GM12878 (cell line): ENCODE measurements at regions not wholly inside any gene's neighbourhood (a gene's known extent, or its start where the extent isn't known, plus 50 kb on each side); places are given as distances from the start of the nearest gene placed in this dataset.
"Not testable (repeated sequence)": the region's sequence is repeated elsewhere in the genome, so short reads cannot be mapped to it uniquely, and the experiment has no call there.

Experiments used
- ATAC-seq: fragments of 200-7000 bp; cut with Tn5 transposase; 3 replicates; pipeline ENCODE4 v1.9.1; 2020; ENCODE audit warnings: mild to moderate bottlenecking, moderate library complexity
- BruUV-seq: library from RNA; stranded (reverse); fragments of 400-500 nt; replicated peaks from 2 replicates; lab custom pipeline; 2021; lab: Mats Ljungman, UMichigan
- CTCF ChIA-PET: fragments of 300-600 bp; sonication (Branson Sonifier 250); formaldehyde crosslinking; extraction: SDS; loops from one replicate; lab custom pipeline; 2021; ENCODE audit warnings: inconsistent platforms; lab: Yijun Ruan, JAX
- POLR2A ChIA-PET: fragments of 350-600 bp; formaldehyde crosslinking; extraction: SDS; loops from one replicate; lab custom pipeline; 2021; ENCODE audit warnings: inconsistent platforms; lab: Charles Lee
- RAD21 ChIA-PET: fragments of 300-600 bp; sonication (Branson Sonifier 250); formaldehyde crosslinking; loops from one replicate; lab custom pipeline; 2023; ENCODE audit warnings: antibody characterized with exemption; ENCODE audit not compliant: unreplicated experiment; lab: Charles Lee
- SMC1A ChIA-PET: fragments of 300-600 bp; sonication (Branson Sonifier 250); formaldehyde crosslinking; loops from one replicate; lab custom pipeline; 2023; ENCODE audit not compliant: unreplicated experiment, uncharacterized antibody; lab: Charles Lee
- DNase-seq: peaks from one replicate; pipeline ENCODE4 v3.0.0-alpha.2; 2011; ENCODE audit warnings: low read depth, low spot score
- FAIRE-seq: peaks from 3 replicates; lab custom pipeline; 2011; peaks lifted over from hg19 to GRCh38; lab: Jason Lieb, UNC
- H2AFZ ChIP-seq: 2 replicates; pipeline ENCODE4 v1.6.0; 2011; ENCODE audit warnings: low read depth, low read length, control low read depth; ENCODE audit not compliant: control insufficient read depth
- H3K27ac ChIP-seq: 2 replicates; pipeline ENCODE4 v1.5.1; 2011; ENCODE audit warnings: control low read depth; ENCODE audit not compliant: control insufficient read depth, insufficient read depth
- H3K27me3 ChIP-seq, 2 experiments: replicated peaks in 1 of 2; 2 replicates each; pipeline versions ENCODE4 v1.6.0 to v1.6.1; 2011; ENCODE audit warnings: low read length in 1 of 2; ENCODE audit not compliant: control insufficient read depth in 2 of 2, insufficient read depth in 2 of 2
- H3K36me3 ChIP-seq, 2 experiments: 2 replicates each; pipeline ENCODE4 v1.5.1; 2011; ENCODE audit warnings: low read length in 1 of 2; ENCODE audit not compliant: control insufficient read depth in 2 of 2, insufficient read depth in 2 of 2
- H3K4me1 ChIP-seq: 2 replicates; pipeline ENCODE4 v1.6.1; 2011; ENCODE audit warnings: mild to moderate bottlenecking, low read length, moderate library complexity, mixed read lengths; ENCODE audit not compliant: control insufficient read depth, insufficient read depth
- H3K4me2 ChIP-seq: 2 replicates; pipeline ENCODE4 v1.6.0; 2011; ENCODE audit warnings: control low read depth; ENCODE audit not compliant: control insufficient read depth, insufficient read depth
- H3K4me3 ChIP-seq: fragments of 200-600 bp; sonication (generic); 2 replicates; pipeline ENCODE4 v1.5.1; 2016
- H3K79me2 ChIP-seq: 2 replicates; pipeline ENCODE4 v1.6.0; 2011; ENCODE audit warnings: low read length; ENCODE audit not compliant: control insufficient read depth, insufficient read depth
- H3K9ac ChIP-seq: 2 replicates; pipeline ENCODE4 v1.8.0; 2011; ENCODE audit warnings: low read length, control low read depth, mixed read lengths; ENCODE audit not compliant: control insufficient read depth, insufficient read depth
- H3K9me3 ChIP-seq: replicated peaks from 3 replicates; pipeline ENCODE4 v1.5.1; 2011; ENCODE audit warnings: mild to moderate bottlenecking, low read length; ENCODE audit not compliant: control insufficient read depth, insufficient read depth
- H4K20me1 ChIP-seq: 2 replicates; pipeline ENCODE4 v1.6.0; 2011; ENCODE audit not compliant: control insufficient read depth, insufficient read depth
- CEBPB ChIP-seq, 2 experiments: fragments of 150-350 bp in 1 of 2; IDR thresholded peaks; 2 replicates each; pipeline ENCODE4 v1.6.1; 2012 to 2014; ENCODE audit warnings: low read depth in 2 of 2, low read length in 2 of 2, borderline replicate concordance in 1 of 2, inconsistent platforms in 1 of 2
- HDAC2 ChIP-seq: fragments of 200-600 bp; sonication (generic); IDR thresholded peaks from 2 replicates; pipeline ENCODE4 v1.6.1; 2017
- TCF12 ChIP-seq: IDR thresholded peaks from 2 replicates; pipeline ENCODE4 v1.6.1; 2011; ENCODE audit warnings: low read depth, mild to moderate bottlenecking, low read length
- ZNF384 ChIP-seq: IDR thresholded peaks from 2 replicates; pipeline ENCODE4 v1.6.1; 2012; ENCODE audit warnings: low read depth, mild to moderate bottlenecking, low read length, improper control_type of control experiment, borderline replicate concordance
- WGBS: methylation state at CpG from one replicate; pipeline ENCODE4 v1.1.6; 2016; ENCODE audit warnings: low lambda C conversion rate; ENCODE audit not compliant: insufficient replicate concordance, insufficient coverage; ENCODE audit errors: missing lambda C conversion rate; 5-methylcytosine and 5-hydroxymethylcytosine counted together
- in situ Hi-C: fragments of 300-500 bp; cut with MboI; formaldehyde crosslinking; loops from 9 replicates; pipeline ENCODE4 v1.14.3; 2018; ENCODE audit warnings: mixed read lengths
- intact Hi-C: fragments of 100-400 bp; cut with micrococcal nuclease; formaldehyde crosslinking; loops from one replicate; pipeline ENCODE4 v1.14.2; 2022; ENCODE audit not compliant: unreplicated experiment

GRCh38 chr3:178345944-178346343 is 190.3 kb upstream of the KCNMB2 start:
- Histone ChIP-seq H3K4me2 (no peak overlapping the region), H3K9ac (no peak overlapping the region), H3K36me3 (no peaks in the 10 kb centered on the region), H3K79me2 (no peaks in the 10 kb centered on the region), H4K20me1 (no peaks in the 10 kb centered on the region), H3K27me3 (no peaks in the 10 kb centered on the region), H2AFZ (no peak overlapping the region), H3K27ac (no peak overlapping the region), H3K4me1 (no peaks in the 10 kb centered on the region), H3K9me3 (no peaks in the 10 kb centered on the region), H3K4me3 (no peak overlapping the region)
- CTCF ChIA-PET, result no interaction called here
- intact Hi-C loops (no loop called here), in situ Hi-C loops (no loop called here)
- no peak for DNase-seq
- BruUV-seq, result no TSS peak
- TF ChIP-seq ZNF384 (no peak), CEBPB (IDR thresholded peaks at IDR 0.05; ENCODE audit: borderline replicate concordance in 1 of 2, low read depth in 2 of 2, low read length in 2 of 2) (no peak), HDAC2 (no peak), TCF12 (no peak)
- 46% methylated on average over 4 of the region's 4 CpGs for WGBS
- FAIRE-seq, result no peak
- SMC1A ChIA-PET, result no interaction called here
- ATAC-seq, result no peak
- RAD21 ChIA-PET, result no interaction called here
- POLR2A ChIA-PET, result interaction anchor here (0.7 kb wide), 1 partner anchor 35 kb away, joined by 3 read pairs; no protein-coding TSS in a partner anchor

- H3K36me3 ChIP-seq, DNase-seq, in situ Hi-C loops, H3K9me3 ChIP-seq, H3K4me1 ChIP-seq, CTCF ChIA-PET, BruUV-seq, FAIRE-seq, H3K4me2 ChIP-seq, H3K27me3 ChIP-seq, H3K4me3 ChIP-seq, H3K27ac ChIP-seq, H3K9ac ChIP-seq, H4K20me1 ChIP-seq, intact Hi-C loops, H3K79me2 ChIP-seq, SMC1A ChIA-PET, ATAC-seq, RAD21 ChIA-PET, H2AFZ ChIP-seq: not testable (repeated sequence)
- POLR2A ChIA-PET, result interaction anchor here (0.7 kb wide), 1 partner anchor 115 kb away, joined by 3 read pairs; no protein-coding TSS in a partner anchor
- WGBS, result 69% methylated on average over 11 of the region's 11 CpGs
Observed at GRCh38 chr3:178348561-178349217, 187.5 kb upstream of the KCNMB2 start.
